GM19468 (cell line): ENCODE measurements at regions not wholly inside any gene's neighbourhood (a gene's known extent, or its start where the extent isn't known, plus 50 kb on each side); places are given as distances from the start of the nearest gene placed in this dataset.
"Not testable (repeated sequence)": the region's sequence is repeated elsewhere in the genome, so short reads cannot be mapped to it uniquely, and the experiment has no call there.

ENCODE experiments used
- ATAC-seq: cut with Tn5 transposase; IDR thresholded peaks from one replicate; pipeline ENCODE4 v1.9.1; 2021; ENCODE audit warnings: mild to moderate bottlenecking, moderate library complexity, moderate number of reproducible peaks; ENCODE audit not compliant: unreplicated experiment; ENCODE audit errors: extremely low read depth

GRCh38 chr10:62583876-62584615 is 209.9 kb downstream of the ZNF365 start:
- no peak for ATAC-seq

DNA sequence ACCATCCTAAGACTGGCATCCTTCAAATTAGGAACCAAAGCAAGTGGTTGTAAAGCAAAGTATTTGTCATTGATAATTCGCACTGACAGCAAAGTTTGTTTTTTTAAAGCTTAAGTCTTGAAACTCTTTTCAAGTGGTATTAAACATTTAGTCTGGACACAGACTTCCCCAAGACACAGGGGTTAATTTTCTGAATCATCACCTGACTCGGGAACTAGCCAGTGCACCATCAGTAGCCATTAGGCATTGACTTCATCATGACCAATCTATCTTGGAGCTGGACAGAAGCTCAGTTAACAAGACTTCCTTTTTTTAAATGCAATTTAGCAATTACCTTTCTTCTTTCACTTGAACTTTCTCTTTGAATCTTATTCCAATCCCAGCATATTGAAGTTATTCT is 210.6 kb downstream of the ZNF365 start:
- no peak for ATAC-seq

DNA sequence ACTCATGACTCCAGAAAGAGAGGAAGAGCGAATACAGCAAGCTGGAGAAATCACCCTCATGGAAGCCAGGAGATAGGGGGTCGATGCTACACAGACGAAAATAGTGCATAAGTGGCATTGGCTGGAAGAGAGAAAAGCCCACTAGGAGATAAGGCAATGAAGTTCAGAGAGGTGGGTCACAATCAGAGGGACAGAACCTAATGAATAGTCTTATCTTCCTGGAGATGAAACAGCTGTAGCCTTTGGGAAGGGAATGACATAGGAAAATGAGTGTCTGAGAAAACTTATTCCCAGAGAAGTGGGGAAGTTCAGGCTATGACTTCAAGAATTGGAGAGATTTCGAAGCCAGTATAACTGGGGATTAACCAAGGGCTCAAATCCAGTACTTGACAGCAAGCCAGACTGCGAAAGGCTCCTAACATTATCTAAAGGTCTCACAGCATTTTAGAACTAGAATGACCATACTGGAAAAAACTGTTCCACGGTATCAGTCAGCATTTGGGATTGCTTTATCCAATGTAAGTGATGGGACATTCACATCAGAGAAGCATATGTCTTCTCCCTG is 211.1 kb downstream of the ZNF365 start:
- ATAC-seq = no peak

DNA sequence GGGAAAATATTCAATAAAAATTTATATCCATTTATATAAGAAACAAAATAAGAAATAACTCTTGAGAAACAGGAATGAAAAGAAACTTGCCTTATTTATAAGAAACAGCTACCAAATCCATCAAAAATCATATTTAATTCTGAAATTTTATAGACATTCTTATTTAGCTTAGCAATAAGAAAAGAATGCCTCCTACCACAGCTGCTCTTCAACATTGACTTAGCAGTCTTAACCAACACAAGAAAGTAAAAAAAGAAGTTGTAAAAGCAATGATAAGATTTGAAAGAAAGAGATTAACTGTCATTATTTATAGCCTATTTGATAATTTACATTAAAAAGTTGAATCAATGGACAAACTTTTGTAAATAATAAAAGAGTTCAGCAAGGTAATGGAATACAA is 212.8 kb downstream of the ZNF365 start:
- no peak for ATAC-seq

DNA sequence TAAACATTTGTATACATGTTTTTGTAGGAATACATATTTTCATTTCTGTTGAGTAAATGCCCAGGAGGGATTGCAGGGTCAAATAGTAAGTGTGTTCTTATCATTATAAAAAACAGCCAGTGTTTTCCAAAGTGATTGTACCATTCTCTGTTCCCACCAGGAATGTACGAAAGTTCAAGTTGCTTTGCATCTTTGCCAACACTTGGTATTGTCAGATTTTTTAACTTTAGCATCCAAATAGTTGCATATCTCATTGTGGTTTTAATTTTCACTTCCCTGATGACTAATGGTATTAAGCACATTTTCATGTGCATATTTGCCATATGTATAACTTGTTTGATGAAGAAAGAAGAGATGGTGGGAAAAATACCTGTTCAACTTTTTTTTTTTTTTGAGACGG is 213.9 kb downstream of the ZNF365 start:
- ATAC-seq = no peak

DNA sequence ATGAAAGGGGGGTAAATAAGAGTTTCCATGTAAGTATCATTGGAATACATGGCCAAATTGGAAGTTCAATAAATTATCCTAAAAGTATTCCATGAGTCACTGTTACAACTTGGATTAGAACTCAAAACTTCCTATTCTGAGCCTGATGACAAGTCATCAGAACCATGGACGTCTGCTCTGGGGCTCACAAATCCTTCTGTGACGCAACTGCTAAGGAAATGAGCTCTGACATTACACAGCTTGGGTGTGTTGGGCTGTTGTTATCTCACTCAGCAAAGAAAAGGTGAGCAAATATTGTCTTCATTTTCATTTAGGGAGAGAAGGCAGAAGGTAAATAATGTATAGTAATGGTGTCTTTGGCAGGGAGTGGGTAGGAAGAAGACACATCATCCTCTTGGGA is 214.8 kb upstream of the ADO start:
- ATAC-seq = no peak

GRCh38 chr10:62590306-62590705 is 214.2 kb upstream of the ADO start:
- no peak for ATAC-seq

- no peak for ATAC-seq
Measured at GRCh38 chr10:62594093-62594520, 210.4 kb upstream of the ADO start.

DNA sequence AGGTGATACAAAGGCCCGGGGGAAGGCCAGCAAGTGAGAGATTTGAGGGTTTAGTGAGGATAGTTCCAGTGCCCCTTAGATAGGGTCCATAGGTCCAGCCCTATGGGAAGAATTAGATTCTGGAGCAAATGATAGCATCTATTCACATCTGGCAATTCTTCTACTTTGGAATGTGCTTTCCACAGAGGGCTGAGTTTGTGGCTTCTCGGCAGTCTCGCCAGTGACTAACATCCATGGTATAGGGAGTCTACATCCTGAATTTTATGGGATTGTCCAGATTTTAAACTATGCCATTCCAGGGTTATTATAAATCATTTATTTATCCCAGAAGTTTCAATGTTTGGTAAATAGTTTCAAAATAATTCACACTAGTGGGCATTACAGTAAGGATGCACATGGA is 207.3 kb upstream of the ADO start:
- ATAC-seq = no peak

DNA sequence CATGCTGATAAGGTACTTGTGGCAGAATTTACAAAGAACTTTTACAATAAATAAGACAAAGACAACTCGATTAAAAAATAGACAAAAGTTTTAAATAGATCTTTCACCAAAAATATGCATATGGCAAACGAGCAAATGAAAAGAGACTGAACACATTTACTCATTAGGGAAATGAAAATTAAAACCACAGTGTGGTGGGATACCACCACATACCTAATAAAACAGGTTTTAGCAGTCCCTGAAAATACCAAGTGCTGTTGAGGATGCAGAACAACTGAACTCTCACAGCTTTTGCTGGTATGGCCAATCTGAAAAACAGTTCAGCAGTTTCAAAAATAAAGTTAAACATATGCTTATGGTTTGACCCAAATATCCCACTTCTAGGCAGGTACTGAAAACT is 205.4 kb upstream of the ADO start:
- no peak for ATAC-seq

DNA sequence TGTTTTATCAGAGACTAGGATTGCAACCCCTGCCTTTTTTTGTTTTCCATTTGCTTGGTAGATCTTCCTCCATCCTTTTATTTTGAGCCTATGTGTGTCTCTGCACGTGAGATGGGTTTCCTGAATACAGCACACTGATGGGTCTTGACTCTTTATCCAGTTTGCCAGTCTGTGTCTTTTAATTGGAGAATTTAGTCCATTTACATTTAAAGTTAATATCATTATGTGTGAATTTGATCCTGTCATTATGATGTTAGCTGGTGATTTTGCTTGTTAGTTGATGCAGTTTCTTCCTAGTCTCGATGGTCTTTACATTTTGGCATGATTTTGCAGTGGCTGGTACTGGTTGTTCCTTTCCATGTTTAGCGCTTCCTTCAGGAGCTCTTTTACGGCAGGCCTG is 198.0 kb upstream of the ADO start:
- ATAC-seq = not testable (repeated sequence)

DNA sequence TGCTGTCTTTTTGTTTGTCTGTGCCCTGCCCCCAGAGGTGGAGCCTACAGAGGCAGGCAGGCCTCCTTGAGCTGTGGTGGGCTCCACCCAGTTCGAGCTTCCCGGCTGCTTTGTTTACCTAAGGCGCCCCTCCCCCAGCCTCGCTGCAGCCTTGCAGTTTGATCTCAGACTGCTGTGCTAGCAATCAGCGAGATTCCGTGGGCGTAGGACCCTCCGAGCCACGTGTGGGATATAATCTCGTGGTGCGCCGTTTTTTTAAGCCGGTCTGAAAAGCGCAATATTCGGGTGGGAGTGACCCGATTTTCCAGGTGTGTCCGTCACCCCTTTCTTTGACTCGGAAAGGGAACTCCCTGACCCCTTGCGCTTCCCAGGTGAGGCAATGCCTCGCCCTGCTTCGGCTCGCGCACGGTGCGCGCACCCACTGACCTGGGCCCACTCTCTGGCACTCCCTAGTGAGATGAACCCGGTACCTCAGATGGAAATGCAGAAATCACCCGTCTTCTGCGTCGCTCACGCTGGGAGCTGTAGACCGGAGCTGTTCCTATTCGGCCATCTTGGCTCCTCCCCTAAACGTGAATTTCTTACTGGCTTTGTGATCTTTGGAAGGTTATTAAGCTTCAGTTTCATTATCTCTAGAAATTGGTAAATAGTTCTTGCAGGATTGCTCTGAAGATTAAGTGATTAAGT is 196.2 kb upstream of the ADO start:
- ATAC-seq = not testable (repeated sequence)

DNA sequence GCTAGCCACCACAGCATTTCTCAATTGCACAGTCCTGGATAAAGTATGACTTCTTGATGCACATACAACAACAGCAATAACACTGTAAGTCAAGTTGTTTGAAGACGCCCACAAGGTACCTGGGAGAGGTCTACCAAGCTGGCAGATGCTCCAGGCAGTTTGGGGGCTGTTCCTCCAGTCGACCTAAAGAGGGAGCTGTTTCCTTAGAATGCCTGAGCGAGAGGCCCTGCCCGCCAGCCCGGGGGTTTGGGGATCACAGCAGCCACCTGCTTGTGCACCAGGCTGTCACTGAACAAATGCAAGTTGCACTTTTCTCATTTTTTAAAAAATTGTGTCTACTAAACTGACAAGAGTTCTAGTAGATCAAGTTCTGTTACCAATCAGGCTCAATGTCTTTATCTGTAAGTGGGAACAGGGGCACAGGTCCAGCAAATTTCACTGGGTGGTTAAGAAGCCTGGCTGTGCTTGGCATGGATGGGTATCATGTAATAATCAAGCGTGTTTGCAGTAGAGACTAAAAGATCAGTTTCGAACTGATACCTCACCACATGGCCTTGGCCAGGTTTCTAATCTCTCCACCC is 193.8 kb upstream of the ADO start:
- peak; percentile 56 for ATAC-seq

- no peak for ATAC-seq
Measured at GRCh38 chr10:62613424-62613823, 191.1 kb upstream of the ADO start.

DNA sequence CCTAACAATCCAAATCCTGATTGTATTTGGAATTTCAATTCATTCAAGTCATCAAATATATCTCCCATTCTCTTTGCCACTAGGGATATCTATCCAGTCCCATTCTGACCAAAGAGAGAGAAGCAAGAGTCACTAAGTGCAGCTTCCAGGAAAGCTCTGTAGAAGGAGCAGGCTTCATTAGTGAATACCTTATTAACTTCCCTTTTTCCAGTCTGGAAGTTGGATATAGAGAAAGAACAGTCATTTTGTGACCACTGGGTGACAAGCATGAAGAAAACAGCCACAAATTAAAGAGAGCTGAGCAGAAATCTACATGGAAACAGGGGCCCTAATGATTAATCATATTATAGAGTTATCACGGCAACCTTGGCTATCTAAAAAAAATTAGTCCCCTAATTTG is 190.7 kb upstream of the ADO start:
- ATAC-seq = no peak

- no peak for ATAC-seq
Measured at GRCh38 chr10:62614389-62615157, 189.9 kb upstream of the ADO start.

- ATAC-seq = no peak
Measured at GRCh38 chr10:62616885-62617590, 187.5 kb upstream of the ADO start.

DNA sequence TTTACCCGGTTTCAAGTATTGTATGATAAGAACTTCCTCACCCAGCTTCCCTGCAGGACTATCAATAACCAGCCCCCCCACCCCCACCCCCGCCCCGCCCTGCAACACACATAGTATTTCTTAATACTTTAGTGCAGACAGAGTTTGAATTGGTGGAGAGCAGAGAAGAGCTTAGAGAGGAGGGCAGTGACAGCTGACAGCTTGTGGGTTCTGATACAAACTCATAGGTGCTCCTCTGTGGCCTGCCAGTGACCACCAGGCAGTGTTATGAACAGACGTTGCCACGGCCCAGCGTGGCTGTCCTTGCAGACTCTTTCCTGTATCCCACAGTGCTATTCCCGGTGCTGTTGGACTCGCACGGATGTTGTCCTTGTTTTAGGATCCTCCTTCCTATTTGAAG is 186.9 kb upstream of the ADO start:
- ATAC-seq = no peak

DNA sequence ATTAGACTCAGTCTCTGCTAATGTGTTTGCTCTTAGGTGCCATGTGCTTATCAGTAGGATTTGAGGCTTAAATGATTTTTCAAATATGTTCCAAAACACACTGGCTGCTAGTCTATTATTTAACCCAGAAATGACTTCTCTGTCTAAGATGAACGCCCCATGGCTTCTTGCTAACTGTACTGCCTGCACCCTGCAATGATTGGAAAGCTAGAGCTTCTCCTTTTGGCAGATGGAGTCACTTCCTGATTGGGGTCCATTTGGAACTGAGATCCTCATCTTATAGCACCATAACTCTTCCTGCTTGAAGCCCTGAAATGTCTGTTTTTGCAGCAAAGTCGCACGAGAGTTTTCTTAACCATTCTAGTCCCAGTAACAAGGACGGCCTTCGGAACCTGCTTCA is 186.5 kb upstream of the ADO start:
- no peak for ATAC-seq
